SK-N-SH (cell line): ENCODE measurements at regions not wholly inside any gene's neighbourhood (a gene's known extent, or its start where the extent isn't known, plus 50 kb on each side); places are given as distances from the start of the nearest gene placed in this dataset.

ENCODE experiments used
- CTCF ChIA-PET: fragments of 300-600, 350-600 bp; formaldehyde crosslinking; extraction: SDS; loops from one replicate; lab custom pipeline; 2021; lab: Yijun Ruan, JAX
- POLR2A ChIA-PET: fragments of 350-600 bp; sonication (Branson Sonifier 250); formaldehyde crosslinking; extraction: SDS; loops from one replicate; lab custom pipeline; 2020; ENCODE audit warnings: antibody characterized with exemption, inconsistent platforms; lab: Yijun Ruan, JAX
- DNase-seq: peaks from one replicate; pipeline ENCODE4 v3.0.0; 2012
- H2AFZ ChIP-seq: fragments of 200-600 bp; sonication (generic); 2 replicates; pipeline ENCODE4 v1.8.1; 2016; ENCODE audit warnings: antibody characterized with exemption, mild to moderate bottlenecking, low read depth
- H3F3A ChIP-seq: fragments of 200-600 bp; sonication (generic); replicated peaks from 2 replicates; pipeline ENCODE3; 2016; ENCODE audit warnings: antibody characterized with exemption, mild to moderate bottlenecking; ENCODE audit not compliant: insufficient read depth
- H3K27ac ChIP-seq, 2 experiments: fragments of 200-500 bp in 1 of 2; fragments of 200-600 bp in 1 of 2; sonication (Bioruptor generic) in 1 of 2; sonication (generic), shearing (Covaris generic) in 1 of 2; 2 replicates each; pipeline versions ENCODE4 v1.5.1 to v1.6.1; 2014 to 2016; ENCODE audit warnings: low read depth in 2 of 2, inconsistent platforms in 1 of 2, low read length in 1 of 2, mild to moderate bottlenecking in 1 of 2, mixed read lengths in 1 of 2
- H3K27me3 ChIP-seq: fragments of 200-600 bp; sonication (generic), shearing (Covaris generic); 2 replicates; pipeline ENCODE4 v1.6.1; 2016; ENCODE audit warnings: mixed run types; ENCODE audit not compliant: insufficient read depth
- H3K36me3 ChIP-seq, 2 experiments: fragments of 200-500 bp in 1 of 2; fragments of 200-600 bp in 1 of 2; sonication (Bioruptor generic) in 1 of 2; sonication (generic) in 1 of 2; replicated peaks in 1 of 2; 2 replicates each; pipeline versions ENCODE3 to v1.5.1; 2014 to 2016; ENCODE audit warnings: low read length in 1 of 2, mild to moderate bottlenecking in 1 of 2; ENCODE audit not compliant: insufficient read depth in 2 of 2, control insufficient read depth in 1 of 2
- H3K4me1 ChIP-seq, 2 experiments: fragments of 200-500 bp in 1 of 2; fragments of 200-600 bp in 1 of 2; sonication (Bioruptor generic) in 1 of 2; sonication (generic), shearing (Covaris generic) in 1 of 2; 2 replicates each; pipeline versions ENCODE4 v1.5.1 to v1.6.1; 2014 to 2016; ENCODE audit warnings: low read depth in 1 of 2, low read length in 1 of 2, mixed run types in 1 of 2; ENCODE audit not compliant: insufficient read depth in 2 of 2, control insufficient read depth in 1 of 2
- H3K4me2 ChIP-seq: fragments of 200-600 bp; sonication (generic), shearing (Covaris generic); 2 replicates; pipeline ENCODE4 v1.6.1; 2017; ENCODE audit warnings: mixed run types
- H3K4me3 ChIP-seq, 2 experiments: fragments of 200-500 bp in 1 of 2; fragments of 200-600 bp in 1 of 2; sonication (Bioruptor generic) in 1 of 2; sonication (generic), shearing (Covaris generic) in 1 of 2; 2 replicates each; pipeline versions ENCODE4 v1.5.1 to v1.8.1; 2014 to 2016; ENCODE audit warnings: low read depth in 2 of 2, inconsistent platforms in 1 of 2, low read length in 1 of 2, mild to moderate bottlenecking in 1 of 2, mixed read lengths in 1 of 2, moderate library complexity in 1 of 2
- H3K79me2 ChIP-seq: fragments of 200-600 bp; sonication (generic); 2 replicates; pipeline ENCODE4 v1.8.1; 2017; ENCODE audit warnings: mild to moderate bottlenecking; ENCODE audit not compliant: insufficient read depth
- H3K9ac ChIP-seq: fragments of 200-600 bp; sonication (generic); 2 replicates; pipeline ENCODE4 v1.6.1; 2017; ENCODE audit warnings: mixed run types
- H3K9me2 ChIP-seq: fragments of 200-600 bp; sonication (generic); 2 replicates; pipeline ENCODE4 v1.6.1; 2017; ENCODE audit warnings: mixed run types
- H3K9me3 ChIP-seq: fragments of 200-600 bp; sonication (generic); 2 replicates; pipeline ENCODE4 v1.6.1; 2017; ENCODE audit warnings: mixed run types, mild to moderate bottlenecking, moderate library complexity
- H4K20me1 ChIP-seq: fragments of 200-600 bp; sonication (generic); 2 replicates; pipeline ENCODE4 v1.6.1; 2017; ENCODE audit warnings: mild to moderate bottlenecking, mixed run types; ENCODE audit not compliant: insufficient read depth
- CHD2 ChIP-seq: fragments of 150-350 bp; IDR thresholded peaks from 2 replicates; pipeline ENCODE4 v1.6.1; 2018; ENCODE audit warnings: low read length; ENCODE audit not compliant: partially characterized antibody
- CTCF ChIP-seq: fragments of 200-600 bp; sonication (generic); IDR thresholded peaks from 2 replicates; pipeline ENCODE4 v1.6.1; 2017; ENCODE audit warnings: antibody characterized with exemption, mild to moderate bottlenecking, moderate library complexity
- ELF1 ChIP-seq: IDR thresholded peaks from 2 replicates; pipeline ENCODE4 v1.4.0; 2012
- EP300 ChIP-seq, 2 experiments: IDR thresholded peaks; 2 replicates each; pipeline versions ENCODE4 v1.4.0 to v1.6.1; 2012; ENCODE audit warnings: borderline replicate concordance in 1 of 2, low read depth in 1 of 2, low read length in 1 of 2
- FOSL2 ChIP-seq: IDR thresholded peaks from 2 replicates; pipeline ENCODE4 v1.4.0; 2012; ENCODE audit warnings: low read depth, mild to moderate bottlenecking, moderate library complexity, borderline replicate concordance
- FOXJ3 ChIP-seq: sonication (generic); formaldehyde crosslinking; IDR thresholded peaks from 2 replicates; pipeline ENCODE4 v1.5.1; 2020; ENCODE audit warnings: mild to moderate bottlenecking, missing genetic modification reagents
- MAX ChIP-seq: IDR thresholded peaks from 2 replicates; pipeline ENCODE4 v1.4.0; 2012; ENCODE audit warnings: low read depth
- NRF1 ChIP-seq: IDR thresholded peaks from 2 replicates; pipeline ENCODE4 v1.6.1; 2012; ENCODE audit warnings: low read depth, mild to moderate bottlenecking, low read length
- POLR2AphosphoS5 ChIP-seq: IDR thresholded peaks from 2 replicates; pipeline ENCODE4 v1.6.1; 2012; ENCODE audit warnings: low read depth, low read length
- RAD21 ChIP-seq: IDR thresholded peaks from 2 replicates; pipeline ENCODE4 v1.6.1; 2012; ENCODE audit warnings: mild to moderate bottlenecking, low read length
- RCOR1 ChIP-seq: fragments of 150-350 bp; IDR thresholded peaks from 2 replicates; pipeline ENCODE4 v1.6.1; 2017; ENCODE audit warnings: antibody characterized with exemption, low read length
- REST ChIP-seq: IDR thresholded peaks from 2 replicates; pipeline ENCODE4 v1.6.1; 2012; ENCODE audit warnings: mild to moderate bottlenecking, low read depth, low read length, moderate library complexity
- RFX5 ChIP-seq: IDR thresholded peaks from 2 replicates; pipeline ENCODE4 v1.6.1; 2012; ENCODE audit warnings: mild to moderate bottlenecking, improper control_type of control experiment, low read length
- RXRA ChIP-seq: IDR thresholded peaks from 2 replicates; pipeline ENCODE4 v1.4.0; 2012; ENCODE audit warnings: low read depth, mild to moderate bottlenecking, borderline replicate concordance
- SIN3A ChIP-seq: IDR thresholded peaks from 2 replicates; pipeline ENCODE4 v1.6.1; 2012; ENCODE audit warnings: low read depth, mild to moderate bottlenecking, low read length, moderate library complexity, borderline replicate concordance
- YY1 ChIP-seq: IDR thresholded peaks from 2 replicates; pipeline ENCODE4 v1.4.0; 2012; ENCODE audit warnings: low read depth, mild to moderate bottlenecking
- WGBS: methylation state at CpG from one replicate; pipeline ENCODE4 v1.1.6; 2017; ENCODE audit warnings: low lambda C conversion rate; 5-methylcytosine and 5-hydroxymethylcytosine counted together

DNA sequence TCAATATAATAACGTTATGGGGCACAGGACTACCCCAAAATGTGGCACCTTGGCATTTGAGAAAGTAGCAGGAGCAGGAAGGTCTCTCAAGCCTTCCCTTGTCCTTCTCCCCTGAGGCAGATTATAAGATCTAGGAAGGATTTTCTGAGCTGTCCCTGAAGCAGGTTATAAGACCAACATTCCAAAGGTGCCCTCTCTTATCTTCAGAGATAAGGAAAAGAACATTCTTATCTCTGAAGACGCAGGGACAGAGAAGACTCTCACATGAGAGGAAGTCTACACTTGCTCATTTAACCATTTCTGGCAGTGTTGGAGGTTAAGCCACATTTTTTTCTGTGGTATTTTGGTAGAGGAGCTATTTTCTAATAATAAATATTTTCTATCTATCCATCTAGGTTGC lies 437.9 kb upstream of the MAOA start:
- H3K4me3 ChIP-seq = no peak overlapping the region
- H3F3A ChIP-seq = no peaks in the 10 kb centered on the region
- H3K4me2 ChIP-seq = no peak overlapping the region
- H3K9ac ChIP-seq = no peak overlapping the region
- H2AFZ ChIP-seq = no peak overlapping the region
- CTCF ChIA-PET = interaction anchor here (0.7 kb wide), 1 partner anchor 32 kb away, joined by 3 read pairs; no protein-coding TSS in a partner anchor
- H3K27me3 ChIP-seq = no peaks in the 10 kb centered on the region
- DNase-seq = no peak
- no peaks in the 10 kb centered on the region for H4K20me1 ChIP-seq
- POLR2A ChIA-PET = no interaction called here
- WGBS = 6% methylated on average over 2 of the region's 2 CpGs
- no peaks in the 10 kb centered on the region for H3K79me2 ChIP-seq
- no peak overlapping the region for H3K27ac ChIP-seq
- TF ChIP-seq EP300 (IDR thresholded peaks at IDR 0.05; ENCODE audit: borderline replicate concordance in 1 of 2, low read depth in 1 of 2, low read length in 1 of 2) (no peak), FOSL2 (no peak), POLR2AphosphoS5 (no peak), CHD2 (no peak), RCOR1 (no peak), YY1 (no peak), RAD21 (no peak), CTCF (no peak)
- no peaks in the 10 kb centered on the region for H3K36me3 ChIP-seq
- no peaks in the 10 kb centered on the region for H3K9me2 ChIP-seq
- no peaks in the 10 kb centered on the region for H3K9me3 ChIP-seq
- H3K4me1 ChIP-seq = no peaks in the 10 kb centered on the region

DNA sequence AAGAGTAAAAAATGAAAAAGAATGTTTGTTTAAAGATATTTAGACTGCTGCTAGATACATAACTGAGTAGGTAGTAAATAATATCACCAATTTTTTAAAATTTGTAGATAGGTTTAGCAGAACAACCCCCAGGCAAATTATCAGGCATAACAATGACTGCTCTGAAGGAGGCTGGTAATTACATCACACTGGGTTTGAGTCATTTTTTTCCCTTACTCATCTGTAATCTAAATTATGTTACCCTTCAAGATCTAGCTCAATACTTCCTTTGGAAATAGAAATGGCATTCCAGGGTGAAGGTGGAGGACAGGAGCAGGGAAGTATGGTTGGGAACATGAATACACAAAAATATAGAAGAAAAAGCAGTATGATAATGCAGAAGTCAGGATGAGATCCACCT lies 431.6 kb upstream of the MAOA start:
- Histone ChIP-seq H3K27ac (no peak overlapping the region), H2AFZ (no peak overlapping the region), H3K4me3 (no peak overlapping the region), H4K20me1 (no peaks in the 10 kb centered on the region), H3K9me2 (no peaks in the 10 kb centered on the region), H3K4me2 (no peak overlapping the region), H3K36me3 (no peaks in the 10 kb centered on the region), H3K79me2 (no peaks in the 10 kb centered on the region), H3K4me1 (no peaks in the 10 kb centered on the region), H3K9ac (no peak overlapping the region), H3K9me3 (no peaks in the 10 kb centered on the region), H3F3A (no peaks in the 10 kb centered on the region), H3K27me3 (no peaks in the 10 kb centered on the region)
- no peak for DNase-seq
- ChIA-PET CTCF (no interaction called here), POLR2A (no interaction called here)
- no peak for TF ChIP-seq ELF1
- TF ChIP-seq FOXJ3 (CRISPR knock-in tag) = no peak
- TF ChIP-seq RCOR1 = no peak
- no peak for TF ChIP-seq SIN3A
- no peak for TF ChIP-seq RAD21
- no peak for TF ChIP-seq CTCF
- TF ChIP-seq RXRA = no peak
- TF ChIP-seq NRF1 = no peak
- no peak for TF ChIP-seq MAX
- TF ChIP-seq EP300 (IDR thresholded peaks at IDR 0.05; ENCODE audit: borderline replicate concordance in 1 of 2, low read depth in 1 of 2, low read length in 1 of 2) = no peak
- TF ChIP-seq RFX5 = no peak
- no peak for TF ChIP-seq REST
